Activated T-cell treated with anti-CD3 and anti-CD28 coated beads, Interleukin-2, amount 50 U/mL, for 24 hours (primary cell): ENCODE measurements at regions not wholly inside any gene's neighbourhood (a gene's known extent, or its start where the extent isn't known, plus 50 kb on each side); places are given as distances from the start of the nearest gene placed in this dataset.

ENCODE experiments used
- DNase-seq: peaks from one replicate; pipeline ENCODE4 v3.0.0-alpha.2; 2020
- H3K27ac Mint-ChIP-seq: 2 replicates; pipeline ENCODE4 v1.8.0; 2020; ENCODE audit warnings: mild to moderate bottlenecking, mixed read lengths
- H3K27me3 Mint-ChIP-seq: 2 replicates; pipeline ENCODE4 v1.8.0; 2020; ENCODE audit warnings: mixed read lengths
- H3K36me3 Mint-ChIP-seq: 2 replicates; pipeline ENCODE4 v1.8.0; 2020; ENCODE audit warnings: low read depth, mixed read lengths
- H3K4me1 Mint-ChIP-seq: 2 replicates; pipeline ENCODE4 v1.8.0; 2020; ENCODE audit warnings: low read depth, mixed read lengths
- H3K4me3 Mint-ChIP-seq: 2 replicates; pipeline ENCODE4 v1.8.0; 2020; ENCODE audit warnings: mild to moderate bottlenecking, moderate library complexity, mixed read lengths
- H3K9me3 Mint-ChIP-seq: 2 replicates; pipeline ENCODE4 v1.8.0; 2020; ENCODE audit warnings: mixed read lengths

DNA sequence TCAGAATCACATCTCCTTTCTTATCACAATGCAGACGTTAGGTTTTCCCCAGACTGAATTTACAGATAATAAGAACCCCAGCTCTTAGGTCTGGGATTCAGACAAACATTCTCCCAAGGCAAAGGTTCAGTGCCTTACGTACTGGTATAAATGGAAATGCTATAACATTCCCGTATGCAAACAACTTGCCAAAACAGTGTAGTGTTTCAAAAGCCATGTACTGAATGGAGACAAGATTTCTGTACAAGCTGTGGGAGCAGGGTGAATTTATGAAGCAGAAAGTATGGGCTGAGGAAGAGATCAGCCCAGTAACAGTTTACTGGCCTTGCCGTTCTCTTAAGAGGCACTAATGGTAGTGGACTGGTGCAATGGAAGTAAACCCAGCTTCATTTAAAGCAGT lies 225.5 kb upstream of the ZNF462 start:
- Mint-ChIP-seq H3K4me3 (no peak overlapping the region), H3K36me3 (no peaks in the 10 kb centered on the region), H3K27me3 (no peaks in the 10 kb centered on the region), H3K9me3 (peaks cover 6% of the 10 kb centered on the region), H3K27ac (no peak overlapping the region), H3K4me1 (no peaks in the 10 kb centered on the region)
- DNase-seq = no peak

DNA sequence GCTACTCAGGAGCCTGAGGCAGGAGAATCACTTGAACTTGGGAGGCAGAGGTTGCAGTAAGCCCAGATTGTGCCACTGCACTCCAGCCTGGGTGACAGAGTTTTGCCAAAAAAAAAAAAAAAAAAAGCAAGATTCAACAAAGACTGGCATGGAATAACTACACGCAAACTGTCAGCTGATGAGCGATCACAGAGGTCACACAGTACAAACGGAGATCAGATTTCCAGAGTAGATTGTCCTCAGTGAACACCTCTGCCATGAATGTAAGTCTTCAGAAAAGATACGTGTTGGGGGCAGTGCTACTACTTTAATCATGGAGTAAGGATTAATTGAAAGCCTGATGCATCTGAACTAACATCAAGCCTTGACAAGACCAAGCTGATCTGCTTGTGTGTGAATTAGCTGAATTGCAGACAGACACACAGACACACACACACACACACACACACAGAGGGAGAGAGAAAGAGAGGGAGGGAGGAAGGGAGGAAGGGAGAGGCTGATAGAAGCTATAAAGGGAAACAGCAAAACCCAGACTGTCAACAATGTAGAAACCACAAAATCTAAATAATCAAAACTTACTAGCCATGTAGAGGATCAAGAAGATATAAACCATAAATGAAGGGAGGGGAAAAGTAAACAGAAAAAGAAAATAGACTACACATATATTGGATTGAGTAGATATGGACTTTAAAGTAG lies 222.9 kb upstream of the ZNF462 start:
- DNase-seq = no peak
- H3K27me3 Mint-ChIP-seq = no peaks in the 10 kb centered on the region
- no peaks in the 10 kb centered on the region for H3K36me3 Mint-ChIP-seq
- no peaks in the 10 kb centered on the region for H3K4me1 Mint-ChIP-seq
- no peak overlapping the region for H3K27ac Mint-ChIP-seq
- H3K4me3 Mint-ChIP-seq = no peak overlapping the region
- H3K9me3 Mint-ChIP-seq = peaks cover 10% of the 10 kb centered on the region

DNA sequence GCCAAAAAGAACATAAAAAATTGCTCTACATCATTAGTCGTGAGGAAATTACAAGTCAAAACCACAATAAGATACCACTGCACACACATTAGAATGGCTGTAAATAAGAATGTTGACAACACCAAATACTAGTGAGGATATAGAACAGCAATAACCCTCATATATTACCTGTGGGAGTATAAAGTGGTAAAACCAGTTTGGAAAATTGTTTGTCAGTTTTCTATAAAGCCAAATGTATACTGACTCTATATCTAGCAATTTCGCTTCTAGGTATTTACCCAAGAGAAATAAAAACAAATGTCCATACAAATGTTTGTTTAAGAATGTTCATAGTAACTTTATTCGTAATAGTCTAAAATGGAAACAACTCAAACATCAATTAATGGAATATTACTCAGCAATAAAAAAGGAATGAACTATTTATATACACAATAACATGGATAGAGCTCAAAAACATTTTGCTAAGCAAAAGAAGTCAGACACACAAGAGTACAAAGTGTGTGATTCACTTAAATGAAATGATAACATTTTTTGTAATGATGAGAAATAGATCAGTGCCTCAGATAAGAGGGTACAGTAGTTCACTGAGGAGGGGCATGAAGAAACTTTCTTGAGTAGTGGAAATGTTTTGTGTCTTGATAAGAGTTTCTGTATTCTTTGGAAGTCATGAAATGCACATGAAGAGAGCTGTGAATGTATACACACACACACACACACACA lies 219.6 kb upstream of the ZNF462 start:
- peaks cover 7% of the 10 kb centered on the region for H3K9me3 Mint-ChIP-seq
- no peaks in the 10 kb centered on the region for H3K36me3 Mint-ChIP-seq
- no peak for DNase-seq
- no peaks in the 10 kb centered on the region for H3K27me3 Mint-ChIP-seq
- no peak overlapping the region for H3K27ac Mint-ChIP-seq
- no peaks in the 10 kb centered on the region for H3K4me1 Mint-ChIP-seq
- no peak overlapping the region for H3K4me3 Mint-ChIP-seq

DNA sequence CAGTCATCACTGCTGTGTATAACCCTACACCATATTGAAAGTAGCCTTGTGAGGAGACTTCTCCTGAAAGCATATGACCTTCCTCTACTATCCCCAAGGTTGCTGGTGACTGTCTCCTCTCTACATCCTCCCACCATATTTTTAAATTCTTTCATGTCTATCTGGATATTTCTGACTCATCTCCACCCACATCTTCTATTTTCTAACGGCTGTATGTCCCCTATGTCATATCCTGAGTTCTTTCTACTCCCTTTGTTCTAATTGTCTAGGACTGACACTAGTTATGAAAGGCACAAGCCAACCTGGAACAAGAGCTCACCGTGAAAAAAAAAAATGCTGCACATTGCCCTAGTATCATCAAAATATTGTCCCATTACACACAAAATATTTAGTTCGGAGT lies 218.3 kb upstream of the ZNF462 start:
- Mint-ChIP-seq H3K9me3 (peaks cover 7% of the 10 kb centered on the region), H3K4me1 (no peaks in the 10 kb centered on the region), H3K4me3 (no peak overlapping the region), H3K27me3 (no peaks in the 10 kb centered on the region), H3K27ac (no peak overlapping the region), H3K36me3 (no peaks in the 10 kb centered on the region)
- no peak for DNase-seq

DNA sequence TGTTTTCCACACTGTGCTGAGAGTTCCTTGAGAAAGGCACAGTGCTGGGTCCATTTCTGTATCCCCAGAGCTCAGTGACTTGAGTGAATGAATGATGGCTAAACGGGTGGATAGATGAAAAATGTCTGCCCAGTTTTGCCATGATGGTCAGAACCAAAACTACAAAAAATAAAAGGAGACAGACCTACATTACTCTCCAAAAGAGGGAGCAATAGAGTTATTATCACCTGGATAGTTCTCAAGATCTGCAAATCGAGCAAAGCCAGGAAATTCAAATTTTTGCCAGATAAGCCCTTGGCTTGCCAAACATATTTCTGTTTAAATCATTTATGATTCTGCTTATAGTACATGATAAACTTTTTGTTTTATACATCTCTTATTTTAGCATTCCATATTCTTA lies 214.2 kb upstream of the ZNF462 start:
- H3K27me3 Mint-ChIP-seq = no peaks in the 10 kb centered on the region
- H3K4me1 Mint-ChIP-seq = no peaks in the 10 kb centered on the region
- H3K27ac Mint-ChIP-seq = no peak overlapping the region
- H3K9me3 Mint-ChIP-seq = peaks cover 6% of the 10 kb centered on the region
- H3K4me3 Mint-ChIP-seq = no peak overlapping the region
- DNase-seq = no peak
- no peaks in the 10 kb centered on the region for H3K36me3 Mint-ChIP-seq

DNA sequence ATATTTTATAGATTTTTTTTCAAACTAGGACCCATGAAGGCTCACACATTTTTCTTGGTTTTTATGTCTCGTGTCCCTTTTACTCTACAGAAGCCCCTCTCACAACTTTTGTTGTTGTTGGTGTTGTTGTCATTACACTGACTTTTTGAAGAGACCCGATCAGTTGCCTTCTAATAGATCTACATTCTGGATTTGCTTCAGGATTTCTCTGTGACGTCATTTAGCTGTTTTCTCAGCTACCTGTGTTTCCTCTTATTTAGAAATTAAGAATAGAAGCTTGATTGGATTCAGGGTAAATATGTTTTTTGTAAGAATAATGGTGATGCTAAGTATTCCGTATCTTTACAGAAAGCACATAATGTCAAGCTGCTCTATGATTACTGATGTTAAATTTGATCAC lies 213.3 kb upstream of the ZNF462 start:
- Mint-ChIP-seq H3K4me3 (no peak overlapping the region), H3K9me3 (peaks cover 4% of the 10 kb centered on the region), H3K36me3 (no peaks in the 10 kb centered on the region), H3K27ac (no peak overlapping the region), H3K4me1 (no peaks in the 10 kb centered on the region), H3K27me3 (no peaks in the 10 kb centered on the region)
- DNase-seq = no peak

DNA sequence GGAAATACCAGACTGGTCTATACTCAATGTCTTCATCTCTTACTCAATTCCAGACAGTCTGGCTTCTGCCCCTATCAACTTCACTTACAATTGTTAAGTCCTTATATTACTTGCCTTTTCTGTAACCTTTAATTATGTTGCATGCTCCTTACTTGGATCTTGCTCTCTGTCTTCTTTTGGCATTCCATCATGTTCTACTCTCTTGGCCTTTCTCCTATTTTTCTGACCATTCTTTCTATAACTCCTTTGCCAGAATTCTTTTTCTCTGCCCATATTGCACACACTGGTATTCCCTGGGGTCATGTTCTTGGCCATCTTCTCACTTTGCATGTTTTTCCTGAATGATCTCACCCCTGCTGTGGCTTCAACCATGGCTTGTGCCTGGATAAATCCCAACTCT lies 209.8 kb upstream of the ZNF462 start:
- no peaks in the 10 kb centered on the region for H3K36me3 Mint-ChIP-seq
- H3K4me3 Mint-ChIP-seq = no peak overlapping the region

DNA sequence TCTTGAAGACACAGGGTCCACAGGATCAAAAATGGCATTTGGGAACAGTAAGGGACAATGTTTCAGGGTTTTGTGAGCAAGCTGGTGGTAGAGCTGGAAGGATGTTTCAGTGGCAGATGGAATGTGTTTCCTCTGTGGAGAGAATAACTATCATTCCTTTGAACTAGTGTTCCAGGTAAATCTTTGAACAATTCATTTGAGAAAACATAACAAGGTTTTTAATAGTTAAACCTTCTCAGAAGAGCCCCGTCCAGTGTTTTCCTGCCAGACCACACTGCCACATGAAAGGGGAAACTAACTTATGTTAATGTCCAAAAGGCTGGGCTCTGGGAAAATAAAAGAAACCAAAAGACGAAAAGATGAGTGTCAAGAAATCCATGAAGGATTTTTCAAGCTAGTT lies 207.0 kb upstream of the ZNF462 start:
- Mint-ChIP-seq H3K4me1 (no peaks in the 10 kb centered on the region), H3K27me3 (no peaks in the 10 kb centered on the region), H3K27ac (no peak overlapping the region), H3K9me3 (peaks cover 2% of the 10 kb centered on the region), H3K36me3 (no peaks in the 10 kb centered on the region), H3K4me3 (no peak overlapping the region)
- no peak for DNase-seq

More for the DNA sequence above, 209.8 kb upstream of the ZNF462 start:
- Mint-ChIP-seq H3K9me3 (peaks cover 2% of the 10 kb centered on the region), H3K4me1 (no peaks in the 10 kb centered on the region), H3K27ac (no peak overlapping the region), H3K27me3 (no peaks in the 10 kb centered on the region)
- no peak for DNase-seq

DNA sequence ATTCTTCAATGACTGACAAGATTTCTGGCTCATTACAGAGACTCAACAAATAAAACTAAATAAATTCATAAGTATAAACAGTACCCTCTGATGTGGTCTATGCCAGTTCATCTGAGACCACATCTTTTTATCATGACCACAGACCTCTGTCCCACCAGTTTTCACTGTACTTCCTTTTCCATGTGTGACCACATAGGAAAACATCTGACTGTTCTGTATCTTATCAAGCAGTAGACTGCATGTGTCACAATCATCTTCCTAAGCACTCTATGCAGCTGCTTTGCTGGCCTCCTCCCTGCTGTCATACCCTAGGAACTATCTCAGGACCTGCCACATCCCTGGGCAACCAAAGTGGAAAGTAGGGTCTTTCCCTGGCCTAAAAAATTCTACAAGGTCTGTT lies 205.0 kb upstream of the ZNF462 start:
- Mint-ChIP-seq H3K4me1 (no peaks in the 10 kb centered on the region), H3K27me3 (no peaks in the 10 kb centered on the region), H3K27ac (no peak overlapping the region), H3K36me3 (no peaks in the 10 kb centered on the region), H3K9me3 (peaks cover 2% of the 10 kb centered on the region), H3K4me3 (no peak overlapping the region)
- DNase-seq = no peak

DNA sequence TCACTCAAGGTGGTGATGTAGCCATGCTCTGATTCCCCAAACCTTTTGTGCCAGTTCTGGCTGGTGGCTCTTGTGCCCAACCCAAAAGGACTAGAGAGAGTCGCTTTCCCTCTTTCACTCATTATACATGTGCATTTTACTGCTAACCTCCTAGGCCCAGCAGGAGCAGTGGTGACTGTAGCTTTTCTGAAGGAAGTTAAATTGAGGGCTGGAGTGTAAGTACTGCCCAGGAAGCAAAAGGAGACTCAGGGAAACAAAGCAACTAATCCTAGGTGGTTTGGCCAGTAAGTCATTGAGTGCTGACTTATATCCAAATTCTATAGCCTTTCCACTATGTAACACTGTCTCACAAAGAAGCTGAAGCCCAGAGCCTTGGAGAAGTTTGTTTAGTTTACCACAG lies 194.4 kb upstream of the ZNF462 start:
- no peaks in the 10 kb centered on the region for H3K36me3 Mint-ChIP-seq
- no peaks in the 10 kb centered on the region for H3K27me3 Mint-ChIP-seq
- DNase-seq = no peak
- no peak overlapping the region for H3K4me3 Mint-ChIP-seq
- H3K27ac Mint-ChIP-seq = no peak overlapping the region
- peaks cover 6% of the 10 kb centered on the region for H3K9me3 Mint-ChIP-seq
- H3K4me1 Mint-ChIP-seq = no peaks in the 10 kb centered on the region

DNA sequence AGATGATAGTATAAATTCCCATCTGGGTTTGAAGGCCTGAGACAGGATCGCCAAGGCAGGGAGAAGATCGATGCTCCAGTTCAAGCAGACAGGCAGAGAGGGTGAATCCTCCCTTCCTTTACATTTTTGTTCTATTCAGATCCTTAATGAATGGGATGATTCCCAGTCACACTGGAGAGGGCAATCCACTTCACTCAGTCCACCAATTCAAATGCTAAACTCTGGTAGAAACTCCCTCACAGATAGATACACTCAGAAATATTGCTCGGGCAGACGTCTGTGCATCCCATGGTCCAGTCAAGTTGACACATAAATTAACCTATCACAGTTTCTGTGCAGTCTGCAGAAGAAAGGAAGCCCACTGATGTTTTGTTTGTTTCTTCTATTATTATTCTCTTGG lies 193.1 kb upstream of the ZNF462 start:
- Mint-ChIP-seq H3K27me3 (no peaks in the 10 kb centered on the region), H3K9me3 (peaks cover 6% of the 10 kb centered on the region), H3K27ac (no peak overlapping the region), H3K4me3 (no peak overlapping the region), H3K36me3 (no peaks in the 10 kb centered on the region), H3K4me1 (no peaks in the 10 kb centered on the region)
- DNase-seq = no peak

DNA sequence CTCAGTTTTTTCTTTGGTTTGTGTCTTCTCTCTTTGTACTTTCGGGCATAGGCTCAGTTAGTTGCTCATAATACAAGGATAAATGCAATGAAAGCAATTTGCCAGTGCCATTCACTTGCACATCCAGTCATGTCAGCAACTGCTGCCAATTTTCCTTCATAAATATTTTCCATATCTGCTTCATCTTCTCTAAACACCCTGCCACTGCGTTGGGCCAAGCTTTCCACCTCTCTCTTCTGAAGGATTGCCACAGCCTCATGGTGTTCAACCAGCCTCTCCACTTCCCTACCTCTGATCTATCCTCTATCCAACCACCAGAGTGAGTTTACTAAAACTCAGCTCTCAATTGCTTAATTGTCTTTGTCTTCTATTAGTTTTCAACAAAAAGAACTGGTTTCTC lies 192.5 kb upstream of the ZNF462 start:
- no peak overlapping the region for H3K27ac Mint-ChIP-seq
- no peak overlapping the region for H3K4me3 Mint-ChIP-seq

DNA sequence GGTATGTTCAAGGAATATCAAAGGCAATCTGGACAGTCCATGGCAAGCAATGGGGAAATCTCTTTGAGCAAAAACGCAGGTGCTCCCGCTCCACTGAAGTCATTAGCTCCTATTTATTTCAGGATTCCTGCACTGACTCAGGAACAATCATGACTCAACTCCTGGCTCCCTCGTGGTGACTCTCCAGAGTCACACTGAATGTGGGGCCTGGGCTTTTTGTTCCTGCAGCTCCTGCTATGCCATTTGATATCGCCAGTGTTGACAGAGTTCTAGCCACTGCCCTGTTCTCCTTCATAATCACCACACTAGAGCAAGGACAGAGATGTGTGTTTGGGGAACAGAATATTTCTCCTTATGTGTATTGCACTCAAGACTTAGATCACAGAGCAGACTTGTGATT lies 187.2 kb upstream of the ZNF462 start:
- no peak overlapping the region for H3K27ac Mint-ChIP-seq
- H3K27me3 Mint-ChIP-seq = no peaks in the 10 kb centered on the region
- H3K4me3 Mint-ChIP-seq = no peak overlapping the region
- DNase-seq = no peak
- H3K36me3 Mint-ChIP-seq = no peaks in the 10 kb centered on the region
- H3K9me3 Mint-ChIP-seq = peaks cover 3% of the 10 kb centered on the region
- H3K4me1 Mint-ChIP-seq = no peaks in the 10 kb centered on the region

More for the DNA sequence above, 192.5 kb upstream of the ZNF462 start:
- no peaks in the 10 kb centered on the region for H3K27me3 Mint-ChIP-seq
- H3K9me3 Mint-ChIP-seq = peaks cover 8% of the 10 kb centered on the region
- H3K36me3 Mint-ChIP-seq = no peaks in the 10 kb centered on the region
- DNase-seq = no peak
- no peaks in the 10 kb centered on the region for H3K4me1 Mint-ChIP-seq

DNA sequence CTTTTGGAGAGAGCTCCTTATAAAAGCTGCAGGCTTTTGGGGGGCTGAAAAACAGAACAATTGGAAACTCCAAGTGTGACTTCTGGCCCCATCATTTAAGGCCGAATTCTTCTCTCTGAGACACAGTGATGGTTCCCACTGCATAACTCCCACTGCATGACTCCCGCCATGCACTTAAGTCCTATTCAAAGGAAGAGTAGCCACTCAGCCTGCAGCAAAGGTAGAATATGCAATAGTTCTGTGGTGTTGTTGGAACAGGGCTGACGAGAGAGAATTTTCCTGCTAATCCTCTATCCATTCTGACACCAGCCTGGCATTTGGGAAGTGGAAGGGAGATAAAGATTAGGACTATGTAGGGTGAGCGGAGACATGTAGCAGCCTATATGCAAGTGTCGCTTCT lies 185.6 kb upstream of the ZNF462 start:
- no peak for DNase-seq
- peaks cover 10% of the 10 kb centered on the region for H3K9me3 Mint-ChIP-seq
- no peak overlapping the region for H3K27ac Mint-ChIP-seq
- H3K27me3 Mint-ChIP-seq = no peaks in the 10 kb centered on the region
- no peak overlapping the region for H3K4me3 Mint-ChIP-seq
- H3K36me3 Mint-ChIP-seq = no peaks in the 10 kb centered on the region
- H3K4me1 Mint-ChIP-seq = no peaks in the 10 kb centered on the region

DNA sequence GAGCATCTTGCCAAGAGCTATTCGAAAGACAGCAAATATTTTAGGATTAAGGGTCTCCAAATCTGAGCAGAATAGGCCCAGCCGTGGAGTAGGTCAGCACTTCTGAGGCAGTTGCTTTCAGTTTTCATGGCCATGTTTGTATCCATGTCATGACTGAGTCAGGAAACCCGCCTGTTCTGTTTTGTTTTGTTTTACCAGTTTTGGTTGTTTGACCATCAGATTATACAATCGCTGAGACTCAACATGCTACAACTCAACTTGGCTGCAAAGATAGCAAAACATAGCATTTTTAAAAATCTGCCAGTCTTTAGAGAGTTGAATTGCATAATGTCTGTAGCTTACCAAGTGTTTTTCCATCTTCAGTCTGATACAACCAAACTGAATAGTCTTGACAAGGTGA lies 185.1 kb upstream of the ZNF462 start:
- Mint-ChIP-seq H3K27ac (no peak overlapping the region), H3K36me3 (no peaks in the 10 kb centered on the region), H3K9me3 (peaks cover 10% of the 10 kb centered on the region), H3K4me3 (no peak overlapping the region), H3K4me1 (no peaks in the 10 kb centered on the region), H3K27me3 (no peaks in the 10 kb centered on the region)
- DNase-seq = no peak
